Activated CD8-positive, alpha-beta memory T cell treated with anti-CD3 and anti-CD28 coated beads, Interleukin-2, amount 10 ng/mL, durations not matched to agents 7 days and 5 days (primary cell): ENCODE measurements at regions not wholly inside any gene's neighbourhood (a gene's known extent, or its start where the extent isn't known, plus 50 kb on each side); places are given as distances from the start of the nearest gene placed in this dataset.

Experiments used
- ATAC-seq: fragments of 150-1000 bp; cut with Tn5 transposase; one replicate; pipeline ENCODE4 v1.10.0; 2021; ENCODE audit warnings: moderate library complexity
- CTCF ChIA-PET: fragments of 350-600 bp; sonication (Branson Sonifier 250); formaldehyde crosslinking; loops from one replicate; lab custom pipeline; 2021; ENCODE audit warnings: antibody characterized with exemption; lab: Charles Lee
- DNase-seq: peaks from one replicate; pipeline ENCODE4 v3.0.0-alpha.2; 2020
- H3K27ac Mint-ChIP-seq: one replicate; pipeline ENCODE4 v1.8.0; 2021; ENCODE audit warnings: mild to moderate bottlenecking, mixed read lengths
- H3K27me3 Mint-ChIP-seq: one replicate; pipeline ENCODE4 v1.8.0; 2021; ENCODE audit warnings: mixed read lengths
- H3K36me3 Mint-ChIP-seq: one replicate; pipeline ENCODE4 v1.8.0; 2021; ENCODE audit warnings: mild to moderate bottlenecking, mixed read lengths
- H3K4me1 Mint-ChIP-seq: one replicate; pipeline ENCODE4 v1.8.0; 2021; ENCODE audit warnings: mixed read lengths
- H3K4me3 Mint-ChIP-seq: one replicate; pipeline ENCODE4 v1.8.0; 2021; ENCODE audit warnings: mild to moderate bottlenecking, moderate library complexity, mixed read lengths
- H3K9me3 Mint-ChIP-seq: one replicate; pipeline ENCODE4 v1.8.0; 2022; ENCODE audit warnings: low read depth, mixed read lengths

DNA sequence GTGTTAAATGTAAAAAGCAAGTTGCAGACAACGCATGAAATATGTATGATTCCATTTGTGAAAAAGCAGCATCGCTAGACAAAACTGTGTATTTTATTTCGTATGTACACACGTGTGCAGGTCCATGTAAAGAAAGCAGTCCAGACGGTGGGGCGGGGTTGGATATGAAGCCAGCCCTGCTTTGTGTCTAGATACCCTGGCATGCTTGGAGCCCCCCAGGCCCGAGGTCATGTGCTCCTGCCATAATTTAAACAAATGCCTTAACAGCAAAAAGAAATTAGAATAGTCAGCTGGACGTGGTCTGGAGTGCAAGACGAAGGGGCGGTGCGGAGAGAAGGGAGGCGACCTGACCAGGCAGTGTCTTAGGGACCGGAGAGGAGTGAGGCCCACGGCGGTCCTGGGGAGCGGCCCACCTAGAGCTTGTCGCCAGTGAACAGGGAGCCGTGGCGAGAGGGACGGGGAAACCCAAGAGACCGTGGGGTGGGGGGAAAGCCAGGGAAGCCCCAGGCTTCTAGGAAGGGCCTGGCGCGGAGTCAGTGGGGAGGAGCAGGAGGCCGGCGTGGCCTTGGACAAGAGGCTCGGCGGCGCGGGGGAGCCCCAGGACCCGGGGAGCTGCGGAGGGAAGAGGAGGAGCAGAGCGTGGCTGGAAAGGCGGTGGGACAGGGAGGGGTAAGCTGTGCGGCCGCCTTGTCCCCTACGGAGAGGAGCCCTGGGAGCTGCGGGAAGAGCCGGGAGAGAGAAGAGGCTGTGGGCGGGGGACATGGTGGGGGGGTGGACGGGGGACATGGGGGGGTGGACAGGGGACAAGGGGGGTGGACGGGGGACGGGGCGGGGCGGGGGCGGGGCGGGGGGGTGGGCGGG lies 118.5 kb upstream of the C14orf180 start:
- DNase-seq: peak; percentile 35
- no peaks in the 10 kb centered on the region for H3K36me3 Mint-ChIP-seq
- ATAC-seq: no peak
- no peak overlapping the region for H3K4me3 Mint-ChIP-seq
- H3K9me3 Mint-ChIP-seq: no peaks in the 10 kb centered on the region
- H3K27ac Mint-ChIP-seq: no peak overlapping the region
- peaks cover 52% of the 10 kb centered on the region for H3K27me3 Mint-ChIP-seq
- no peaks in the 10 kb centered on the region for H3K4me1 Mint-ChIP-seq
- CTCF ChIA-PET: no interaction called here

DNA sequence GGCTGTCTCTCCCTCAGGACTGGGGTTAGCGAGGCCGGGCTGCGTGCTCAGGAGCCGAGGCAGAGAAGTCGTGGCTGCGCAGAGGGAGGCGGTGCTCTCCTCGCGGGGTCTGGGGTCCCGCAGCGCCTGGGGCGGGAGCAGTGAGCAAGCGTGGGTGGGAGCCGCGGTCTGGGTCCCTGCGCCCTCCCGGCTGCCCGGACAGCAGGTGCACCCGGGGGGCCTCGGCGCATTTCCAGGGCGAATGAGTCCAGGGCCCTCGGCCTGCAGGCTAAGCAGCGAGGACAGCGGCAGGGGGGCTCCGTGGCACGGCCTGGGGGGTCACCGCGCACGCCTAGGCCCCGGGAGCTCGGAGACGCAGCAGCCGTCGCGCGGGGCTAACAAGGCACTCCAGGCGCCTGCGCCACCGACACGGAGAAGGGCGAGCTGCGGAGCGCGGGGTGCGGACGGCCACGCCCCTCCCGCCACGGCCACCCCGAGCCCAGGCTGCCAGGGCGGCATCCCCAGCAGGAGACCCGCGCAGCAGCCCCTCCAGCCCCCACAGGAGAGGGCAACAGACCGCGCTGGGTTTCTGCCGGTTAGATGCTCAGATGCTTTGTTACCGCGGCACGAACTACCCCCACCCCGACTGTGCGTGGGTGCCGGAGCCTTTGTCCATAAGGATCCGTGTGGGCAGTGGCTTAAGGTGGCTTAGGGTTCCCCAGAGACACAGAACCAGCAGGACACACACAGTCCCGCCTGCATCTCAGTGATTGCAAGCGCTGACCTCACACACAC lies 117.7 kb upstream of the C14orf180 start:
- no peaks in the 10 kb centered on the region for H3K36me3 Mint-ChIP-seq
- CTCF ChIA-PET: no interaction called here
- no peaks in the 10 kb centered on the region for H3K9me3 Mint-ChIP-seq
- no peak overlapping the region for H3K4me3 Mint-ChIP-seq
- no peak overlapping the region for H3K27ac Mint-ChIP-seq
- H3K27me3 Mint-ChIP-seq: peaks cover 47% of the 10 kb centered on the region
- DNase-seq: peak; percentile 26
- H3K4me1 Mint-ChIP-seq: no peaks in the 10 kb centered on the region
- no peak for ATAC-seq

- Mint-ChIP-seq H3K27ac (no peak overlapping the region), H3K9me3 (no peaks in the 10 kb centered on the region), H3K36me3 (no peaks in the 10 kb centered on the region), H3K4me1 (no peaks in the 10 kb centered on the region), H3K4me3 (no peak overlapping the region), H3K27me3 (peaks cover 41% of the 10 kb centered on the region)
- CTCF ChIA-PET: interaction anchor here (0.6 kb wide), 1 partner anchor 386 kb away, joined by 3 read pairs; no protein-coding TSS in a partner anchor
- DNase-seq (peak; percentile 32), ATAC-seq (no peak)
Measured at GRCh38 chr14:104462651-104463630, 116.6 kb upstream of the C14orf180 start.

DNA sequence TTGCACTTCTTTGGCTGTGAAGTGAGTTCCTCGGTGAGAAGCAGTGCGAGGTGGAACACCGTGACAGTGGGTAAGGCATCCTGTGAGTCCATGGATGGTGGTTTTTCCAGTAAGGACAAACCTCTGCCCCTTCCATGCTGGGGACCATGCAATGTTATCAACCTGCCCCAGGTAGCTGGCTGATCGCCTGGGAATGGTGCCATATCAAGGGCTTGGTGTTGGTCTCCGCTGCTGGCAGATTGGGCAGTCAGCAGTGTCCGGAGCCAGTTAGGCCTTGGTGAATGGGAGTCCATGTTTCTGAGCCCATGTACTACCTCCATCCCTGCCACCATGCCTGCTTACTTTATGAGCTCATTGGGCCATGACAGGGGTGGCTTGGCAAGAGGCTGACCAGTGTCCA lies 114.7 kb upstream of the C14orf180 start:
- DNase-seq: peak; percentile 26
- Mint-ChIP-seq H3K9me3 (no peaks in the 10 kb centered on the region), H3K27me3 (peaks cover 28% of the 10 kb centered on the region), H3K4me3 (no peak overlapping the region), H3K36me3 (no peaks in the 10 kb centered on the region), H3K4me1 (no peaks in the 10 kb centered on the region), H3K27ac (no peak overlapping the region)
- ATAC-seq: no peak
- CTCF ChIA-PET: interaction anchor here (0.6 kb wide), 1 partner anchor 817 kb away, joined by 3 read pairs; no protein-coding TSS in a partner anchor

DNA sequence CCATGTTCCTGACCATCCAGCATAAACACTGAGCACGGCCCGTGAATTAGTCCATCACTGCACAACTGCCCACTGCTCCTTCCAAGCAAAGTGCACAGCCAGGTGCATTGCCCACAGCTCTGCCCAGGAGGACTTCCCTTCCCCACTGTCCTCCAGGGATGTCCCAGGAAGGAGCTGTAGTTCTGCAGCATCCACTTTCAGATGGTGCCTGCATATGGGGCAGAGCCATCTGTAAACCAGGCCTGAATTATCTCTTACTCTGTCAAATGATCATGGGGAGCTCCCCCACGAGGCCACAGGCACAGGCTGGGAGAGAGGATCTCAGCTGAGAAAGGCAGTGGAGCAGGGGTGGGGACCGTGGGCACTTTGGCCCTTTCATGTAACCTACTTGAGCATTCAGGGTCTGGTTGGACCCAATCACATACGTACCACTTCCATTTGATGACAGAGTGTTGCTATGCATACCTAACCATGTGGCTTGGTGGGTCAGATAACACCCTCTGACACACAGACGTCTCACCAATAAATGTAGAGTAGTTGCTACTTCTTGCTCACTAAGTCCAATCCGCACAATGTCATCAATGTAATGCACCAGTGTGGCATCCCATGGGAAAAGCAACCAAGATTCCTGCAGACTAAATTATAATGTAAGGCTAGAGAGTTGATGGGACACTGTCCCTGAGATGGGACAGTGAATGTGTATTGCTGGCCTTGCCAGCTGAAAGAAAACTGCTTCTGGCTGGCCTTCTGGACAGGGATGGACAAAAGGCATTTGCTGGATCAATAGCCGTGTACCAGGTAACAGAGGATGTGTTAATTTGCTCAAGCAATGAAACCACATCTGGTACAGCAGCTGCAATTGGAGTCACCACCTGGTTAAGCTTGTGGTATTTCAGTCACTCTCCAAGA lies 113.8 kb upstream of the C14orf180 start:
- CTCF ChIA-PET: interaction anchor here (0.6 kb wide), 1 partner anchor 816 kb away, joined by 3 read pairs; no protein-coding TSS in a partner anchor
- peaks cover 20% of the 10 kb centered on the region for H3K27me3 Mint-ChIP-seq
- no peak overlapping the region for H3K27ac Mint-ChIP-seq
- no peaks in the 10 kb centered on the region for H3K9me3 Mint-ChIP-seq
- H3K4me1 Mint-ChIP-seq: no peaks in the 10 kb centered on the region
- no peak overlapping the region for H3K4me3 Mint-ChIP-seq
- no peaks in the 10 kb centered on the region for H3K36me3 Mint-ChIP-seq
- ATAC-seq (no peak), DNase-seq (no peak)

DNA sequence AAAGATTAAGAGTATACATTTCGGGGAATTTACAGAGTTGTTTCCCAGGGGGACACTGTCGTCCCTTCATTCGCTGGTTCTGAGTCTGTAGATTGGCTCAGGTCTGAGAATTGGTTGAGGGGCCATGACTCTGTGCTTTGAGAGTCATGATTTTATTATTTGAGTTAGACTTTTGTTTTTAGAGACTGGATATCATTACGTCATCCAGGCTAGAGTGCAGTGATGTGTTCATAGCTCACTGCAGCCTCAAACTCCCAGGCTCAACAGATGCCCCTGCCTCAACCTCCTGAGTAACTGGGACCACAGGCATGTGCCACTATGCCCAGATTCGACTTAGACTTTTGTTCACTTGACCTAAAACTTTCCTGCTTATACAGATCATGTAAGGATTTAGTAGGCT lies 112.3 kb upstream of the C14orf180 start:
- CTCF ChIA-PET: no interaction called here
- no peak for DNase-seq
- H3K4me1 Mint-ChIP-seq: no peaks in the 10 kb centered on the region

DNA sequence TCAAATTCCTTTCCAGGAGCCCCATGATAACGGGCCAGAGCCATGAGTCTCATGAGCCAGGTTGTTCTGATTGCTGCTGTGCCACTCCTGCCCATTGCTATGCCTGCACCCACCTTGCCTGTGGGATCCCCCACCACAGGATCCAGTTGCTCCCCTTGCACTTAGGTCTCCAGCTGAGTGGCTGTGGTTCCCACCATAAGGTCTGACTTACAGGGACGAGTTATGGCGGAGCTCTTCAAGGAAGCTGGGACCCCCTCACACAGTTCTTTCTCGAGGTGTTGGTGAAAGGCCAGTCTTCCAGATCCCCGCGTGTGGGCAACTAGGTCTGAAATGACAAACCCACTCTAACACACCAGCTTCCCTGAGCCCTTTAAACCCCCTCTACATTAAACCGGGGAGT lies 111.9 kb upstream of the C14orf180 start:
- H3K27me3 Mint-ChIP-seq: peaks cover 14% of the 10 kb centered on the region
- no peaks in the 10 kb centered on the region for H3K36me3 Mint-ChIP-seq
- DNase-seq (no peak), ATAC-seq (no peak)
- H3K27ac Mint-ChIP-seq: no peak overlapping the region
- H3K9me3 Mint-ChIP-seq: peaks cover 2% of the 10 kb centered on the region
- H3K4me3 Mint-ChIP-seq: no peak overlapping the region
- CTCF ChIA-PET: no interaction called here
- H3K4me1 Mint-ChIP-seq: no peaks in the 10 kb centered on the region

More for the DNA sequence above, 112.3 kb upstream of the C14orf180 start:
- H3K27ac Mint-ChIP-seq: no peak overlapping the region
- H3K27me3 Mint-ChIP-seq: peaks cover 14% of the 10 kb centered on the region
- peaks cover 2% of the 10 kb centered on the region for H3K9me3 Mint-ChIP-seq
- H3K36me3 Mint-ChIP-seq: no peaks in the 10 kb centered on the region
- H3K4me3 Mint-ChIP-seq: no peak overlapping the region
- ATAC-seq: no peak

DNA sequence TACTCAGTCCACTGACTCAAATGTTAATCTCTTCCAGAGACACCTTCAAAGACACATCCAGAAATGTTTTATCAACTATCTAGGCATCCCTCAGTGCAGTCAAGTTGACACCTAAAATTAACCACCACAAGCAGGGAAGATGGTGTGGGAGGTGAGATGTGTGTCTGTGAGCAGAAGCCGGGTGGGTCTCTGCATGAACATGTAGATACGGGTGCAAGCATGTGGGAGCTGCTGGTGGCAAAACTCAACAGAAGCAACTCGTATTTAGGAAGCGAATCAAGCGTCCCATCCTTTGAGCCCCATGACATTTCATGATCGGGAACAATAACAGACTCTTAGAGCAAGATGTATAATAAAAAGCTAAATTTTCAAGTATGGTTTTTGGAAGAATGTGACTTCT lies 110.0 kb upstream of the C14orf180 start:
- H3K4me3 Mint-ChIP-seq: no peak overlapping the region
- H3K9me3 Mint-ChIP-seq: peaks cover 2% of the 10 kb centered on the region
- peaks cover 6% of the 10 kb centered on the region for H3K27me3 Mint-ChIP-seq
- ATAC-seq: no peak
- H3K27ac Mint-ChIP-seq: no peak overlapping the region
- CTCF ChIA-PET: no interaction called here
- H3K4me1 Mint-ChIP-seq: no peaks in the 10 kb centered on the region
- DNase-seq: no peak
- no peaks in the 10 kb centered on the region for H3K36me3 Mint-ChIP-seq

GRCh38 chr14:104470588-104470987 lies 109.0 kb upstream of the C14orf180 start:
- no peaks in the 10 kb centered on the region for H3K36me3 Mint-ChIP-seq
- CTCF ChIA-PET: no interaction called here
- H3K4me3 Mint-ChIP-seq: no peak overlapping the region
- no peaks in the 10 kb centered on the region for H3K4me1 Mint-ChIP-seq
- ATAC-seq: no peak
- peaks cover 2% of the 10 kb centered on the region for H3K9me3 Mint-ChIP-seq
- H3K27me3 Mint-ChIP-seq: peaks cover 6% of the 10 kb centered on the region
- H3K27ac Mint-ChIP-seq: no peak overlapping the region
- no peak for DNase-seq

GRCh38 chr14:104471114-104471513 lies 108.5 kb upstream of the C14orf180 start:
- no peak overlapping the region for H3K27ac Mint-ChIP-seq
- H3K9me3 Mint-ChIP-seq: peaks cover 2% of the 10 kb centered on the region
- DNase-seq (no peak), ATAC-seq (no peak)
- H3K4me1 Mint-ChIP-seq: no peaks in the 10 kb centered on the region
- H3K36me3 Mint-ChIP-seq: no peaks in the 10 kb centered on the region
- H3K27me3 Mint-ChIP-seq: peaks cover 6% of the 10 kb centered on the region
- H3K4me3 Mint-ChIP-seq: no peak overlapping the region
- CTCF ChIA-PET: no interaction called here

DNA sequence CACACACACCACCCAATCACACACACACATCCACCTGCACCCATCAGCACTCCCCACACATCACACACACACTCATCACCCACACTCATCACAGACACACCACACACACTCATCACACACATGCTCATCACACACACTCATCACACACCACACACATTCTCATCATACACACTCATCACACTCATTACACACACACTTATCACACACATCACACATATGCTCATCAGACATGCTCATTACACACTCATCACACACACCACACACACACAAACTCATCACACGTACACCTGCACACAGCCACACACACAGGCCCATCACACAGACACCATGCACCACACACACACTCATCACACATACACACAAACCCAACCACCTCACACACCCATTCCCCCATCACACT lies 107.5 kb upstream of the C14orf180 start:
- H3K27me3 Mint-ChIP-seq: peaks cover 6% of the 10 kb centered on the region
- H3K4me1 Mint-ChIP-seq: no peaks in the 10 kb centered on the region
- H3K4me3 Mint-ChIP-seq: no peak overlapping the region
- H3K9me3 Mint-ChIP-seq: peaks cover 2% of the 10 kb centered on the region
- no peak for ATAC-seq
- no peak overlapping the region for H3K27ac Mint-ChIP-seq
- CTCF ChIA-PET: no interaction called here
- H3K36me3 Mint-ChIP-seq: no peaks in the 10 kb centered on the region
- no peak for DNase-seq

DNA sequence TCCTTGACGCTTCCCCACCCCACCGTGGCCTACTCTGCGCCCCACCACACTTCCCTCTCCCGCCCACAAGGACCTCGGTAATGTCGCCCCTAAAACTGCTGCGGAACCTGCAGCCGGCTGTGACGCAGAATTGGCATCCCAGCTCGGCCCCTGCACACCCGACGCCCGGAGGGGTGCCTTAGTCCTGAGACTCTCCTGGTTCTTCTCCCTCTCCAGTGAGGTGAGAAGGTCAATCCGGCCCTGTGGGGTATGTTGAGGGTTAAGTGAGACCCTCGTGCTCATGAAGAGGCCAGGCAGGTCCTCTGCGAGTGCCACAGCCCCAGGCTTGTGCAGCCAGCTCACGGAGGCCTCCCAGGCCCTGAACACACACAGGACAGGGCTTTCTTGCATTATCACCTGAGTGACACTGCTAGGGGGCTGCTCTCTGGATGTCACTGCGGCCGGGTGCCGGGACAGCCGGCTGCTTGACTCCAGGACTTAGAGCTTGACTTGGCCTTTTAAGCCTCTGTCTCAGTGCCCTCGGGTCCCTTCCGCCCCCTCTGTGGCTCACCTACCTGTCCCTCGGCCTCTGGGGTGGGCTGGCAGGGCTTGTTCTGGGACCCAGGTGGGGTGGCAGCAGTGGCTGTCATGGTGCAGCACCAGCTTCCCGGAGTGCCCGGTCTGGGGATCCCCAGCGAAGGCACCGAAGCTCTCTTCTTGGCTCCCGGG lies 106.9 kb upstream of the C14orf180 start:
- DNase-seq: no peak
- Mint-ChIP-seq H3K27me3 (peaks cover 6% of the 10 kb centered on the region), H3K36me3 (no peaks in the 10 kb centered on the region)

More for the DNA sequence above, 106.9 kb upstream of the C14orf180 start:
- Mint-ChIP-seq H3K9me3 (peaks cover 2% of the 10 kb centered on the region), H3K27ac (no peak overlapping the region), H3K4me3 (no peak overlapping the region), H3K4me1 (no peaks in the 10 kb centered on the region)
- CTCF ChIA-PET: no interaction called here
- no peak for ATAC-seq
